HCEC 1CT (cell line): ENCODE measurements at regions not wholly inside any gene's neighbourhood (a gene's known extent, or its start where the extent isn't known, plus 50 kb on each side); places are given as distances from the start of the nearest gene placed in this dataset.

Source experiments
- DNase-seq: peaks from one replicate; pipeline ENCODE4 v3.0.0-alpha.2; 2017

DNA sequence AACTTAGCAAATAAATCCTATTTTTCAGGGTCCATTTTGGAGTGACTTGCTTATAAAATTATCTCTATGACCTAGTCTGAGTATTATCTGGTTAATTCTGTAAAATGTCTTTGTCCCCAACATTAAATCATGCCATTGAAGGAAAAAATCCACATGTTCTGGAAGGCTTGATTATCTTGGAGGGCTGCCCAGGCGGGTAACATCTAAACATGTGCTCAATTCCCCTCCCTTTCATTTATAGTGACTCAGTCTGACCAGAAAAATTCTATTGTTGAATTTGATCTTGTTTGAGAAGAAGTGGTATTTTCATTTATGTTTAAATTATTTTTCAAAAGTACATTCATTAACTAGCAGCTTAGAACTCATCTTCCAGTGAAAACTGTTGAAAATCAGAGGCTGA is 55.4 kb upstream of the SLC10A7 start:
- DNase-seq = peak; percentile 11

DNA sequence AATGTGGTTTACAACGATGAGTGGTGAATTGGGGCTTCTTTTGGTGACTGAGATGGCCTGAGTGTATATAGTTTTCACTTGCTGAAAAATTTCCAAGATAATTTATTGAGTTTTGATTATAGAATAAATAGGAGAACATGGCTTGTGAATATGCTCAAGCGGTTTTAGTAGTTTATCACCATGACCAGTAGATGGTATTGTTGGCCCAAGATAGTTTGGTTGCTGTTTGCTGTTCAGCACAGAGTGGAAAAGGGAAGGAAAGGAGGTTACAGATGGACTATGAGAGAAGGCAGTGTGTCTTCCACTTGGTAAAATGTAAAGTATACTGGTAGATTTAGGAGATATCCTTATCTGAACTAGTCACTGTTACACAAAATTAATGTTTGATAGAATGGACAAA is 55.8 kb upstream of the POU4F2 start:
- peak; percentile 6 for DNase-seq

DNA sequence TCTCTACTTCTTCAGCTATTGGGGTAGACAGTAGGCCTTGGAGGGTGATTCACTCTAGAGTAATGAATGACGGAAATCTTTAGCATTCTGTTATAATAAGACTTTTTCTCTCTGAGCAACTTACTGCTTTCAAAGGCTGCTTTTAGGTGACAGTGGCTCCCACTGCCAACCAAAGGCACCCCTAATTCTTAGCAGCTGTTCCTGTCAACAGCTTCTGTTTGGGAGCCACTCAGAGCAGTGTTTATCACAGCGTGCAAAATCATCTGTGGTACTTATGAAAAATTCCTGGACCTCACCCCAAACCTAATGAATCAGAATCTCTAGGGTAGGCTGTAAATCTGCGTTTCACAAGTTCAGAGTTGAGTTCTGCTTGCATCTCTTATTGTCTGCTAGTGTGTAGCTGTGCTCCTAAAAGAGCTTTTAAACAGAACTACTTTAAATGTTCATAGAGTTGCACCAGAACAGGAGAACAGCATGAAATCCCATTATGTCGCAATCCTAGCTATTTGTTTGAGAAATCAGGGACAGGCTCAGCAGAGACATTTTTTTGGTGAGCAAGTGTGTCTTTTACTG is 52.8 kb upstream of the POU4F2 start:
- peak; percentile 38 for DNase-seq
